BJ (cell line): ENCODE measurements at regions not wholly inside any gene's neighbourhood (a gene's known extent, or its start where the extent isn't known, plus 50 kb on each side); places are given as distances from the start of the nearest gene placed in this dataset.
"Not testable (repeated sequence)": the region's sequence is repeated elsewhere in the genome, so short reads cannot be mapped to it uniquely, and the experiment has no call there.

ENCODE experiments used
- CTCF ChIA-PET: fragments of 350-600 bp; formaldehyde crosslinking; extraction: SDS; loops from one replicate; lab custom pipeline; 2021; ENCODE audit warnings: antibody characterized with exemption, inconsistent platforms; lab: Yijun Ruan, JAX
- POLR2A ChIA-PET: fragments of 300-600 bp; sonication (Branson Sonifier 250); formaldehyde crosslinking; extraction: SDS; loops from one replicate; lab custom pipeline; 2021; ENCODE audit warnings: antibody characterized with exemption; lab: Charles Lee
- DNase-seq: peaks from one replicate; pipeline ENCODE4 v3.0.0-alpha.2; 2011; ENCODE audit warnings: low read depth
- H3K27me3 ChIP-seq: 2 replicates; pipeline ENCODE4 v1.6.0; 2011; ENCODE audit warnings: low read length; ENCODE audit not compliant: control insufficient read depth, insufficient read depth
- H3K36me3 ChIP-seq: 2 replicates; pipeline ENCODE4 v1.5.1; 2011; ENCODE audit warnings: low read length; ENCODE audit not compliant: control insufficient read depth, insufficient read depth
- H3K4me3 ChIP-seq: 2 replicates; pipeline ENCODE4 v1.5.1; 2011; ENCODE audit warnings: low read depth, mild to moderate bottlenecking, control low read depth, low read length
- CTCF ChIP-seq: IDR thresholded peaks from 2 replicates; pipeline ENCODE4 v1.5.1; 2011; ENCODE audit warnings: low read depth, mild to moderate bottlenecking, control low read depth, inconsistent platforms, low read length, moderate library complexity; ENCODE audit not compliant: insufficient read depth

- no peak for DNase-seq
- no peaks in the 10 kb centered on the region for H3K27me3 ChIP-seq
- ChIA-PET POLR2A (no interaction called here), CTCF (interaction anchor here (1.2 kb wide), 1 partner anchor 9 kb away, joined by 3 read pairs; no protein-coding TSS in a partner anchor)
- TF ChIP-seq CTCF = no peak
- H3K36me3 ChIP-seq = no peaks in the 10 kb centered on the region
- H3K4me3 ChIP-seq = no peak overlapping the region
Measured at GRCh38 chr9:110015759-110016158, 192.2 kb downstream of the C9orf152 start.

DNA sequence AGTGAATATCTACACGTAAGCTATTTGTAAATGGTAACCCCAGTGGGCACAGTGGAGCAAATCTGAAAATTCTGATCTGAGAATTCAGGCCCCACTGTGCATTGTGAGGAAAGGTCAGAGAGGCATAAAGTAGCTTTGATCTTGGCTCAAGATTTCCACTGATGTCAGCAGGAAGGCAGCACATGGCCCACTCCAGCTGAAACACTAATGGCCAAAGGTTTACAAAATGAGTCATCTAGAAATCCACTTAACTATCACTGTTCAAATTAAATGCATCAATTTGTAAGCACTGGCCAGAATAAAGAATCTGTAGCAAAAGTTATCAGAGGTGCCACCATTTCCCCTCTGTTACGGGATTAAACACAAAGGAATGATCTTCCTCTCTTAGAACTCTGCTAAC is 191.6 kb downstream of the C9orf152 start:
- Histone ChIP-seq H3K27me3 (no peaks in the 10 kb centered on the region), H3K36me3 (no peaks in the 10 kb centered on the region), H3K4me3 (no peak overlapping the region)
- POLR2A ChIA-PET = no interaction called here
- CTCF ChIA-PET = interaction anchor here (1.2 to 1.5 kb wide), 2 partner anchors 9 to 12 kb away, joined by 3 read pairs; no protein-coding TSS in a partner anchor
- no peak for DNase-seq
- no peak for TF ChIP-seq CTCF

- DNase-seq, CTCF ChIA-PET: not testable (repeated sequence)
Measured at GRCh38 chr9:110020216-110020615, 187.7 kb downstream of the C9orf152 start.

DNA sequence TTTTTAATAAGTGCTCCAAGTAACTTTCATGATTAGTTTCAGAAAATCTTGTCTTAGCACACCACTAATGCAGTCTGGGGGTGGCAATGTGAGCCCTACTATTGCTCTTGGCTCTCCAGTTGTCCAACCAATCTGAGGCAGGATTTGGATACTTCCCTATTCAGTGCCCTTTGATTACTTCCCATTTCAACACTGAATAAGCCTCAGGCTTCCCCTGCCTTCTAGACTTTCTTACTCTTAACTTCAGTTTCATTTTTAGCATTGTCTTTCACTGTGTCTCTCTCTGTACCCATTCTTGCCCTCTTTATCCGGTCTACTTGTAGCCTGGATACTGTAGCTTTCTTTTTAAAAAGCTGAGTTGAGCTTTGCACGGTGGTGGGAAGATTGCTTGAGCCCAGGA is 186.1 kb downstream of the C9orf152 start:
- DNase-seq = no peak
- CTCF ChIA-PET = no interaction called here

More at GRCh38 chr9:110020216-110020615, 187.7 kb downstream of the C9orf152 start:
- not testable (repeated sequence) for H3K36me3 ChIP-seq, H3K4me3 ChIP-seq, H3K27me3 ChIP-seq
- POLR2A ChIA-PET = interaction anchor here (0.6 kb wide), 1 partner anchor 134 kb away, joined by 3 read pairs; no protein-coding TSS in a partner anchor

GRCh38 chr9:110023221-110023620 is 184.7 kb downstream of the C9orf152 start:
- POLR2A ChIA-PET, H3K4me3 ChIP-seq, CTCF ChIA-PET, DNase-seq, H3K27me3 ChIP-seq, H3K36me3 ChIP-seq: not testable (repeated sequence)

More for the DNA sequence above, 186.1 kb downstream of the C9orf152 start:
- H3K27me3 ChIP-seq = no peaks in the 10 kb centered on the region
- no peak overlapping the region for H3K4me3 ChIP-seq
- no peak for TF ChIP-seq CTCF
- no peaks in the 10 kb centered on the region for H3K36me3 ChIP-seq
- POLR2A ChIA-PET = no interaction called here

- CTCF ChIA-PET = no interaction called here
- Histone ChIP-seq H3K36me3 (no peaks in the 10 kb centered on the region), H3K27me3 (no peaks in the 10 kb centered on the region), H3K4me3 (no peak overlapping the region)
- TF ChIP-seq CTCF = no peak
- no peak for DNase-seq
- POLR2A ChIA-PET = no interaction called here
Measured at GRCh38 chr9:110025551-110026170, 182.3 kb downstream of the C9orf152 start.
